Body of pancreas (tissue), 4 donors: ENCODE measurements at regions not wholly inside any gene's neighbourhood (a gene's known extent, or its start where the extent isn't known, plus 50 kb on each side); places are given as distances from the start of the nearest gene placed in this dataset.

Experiments
- ATAC-seq: fragments of 150-250 bp; one replicate; pipeline ENCODE4 v1.9.1; 2016
- DNase-seq, 4 donors: peaks; one replicate each; pipeline ENCODE4 v3.0.0-alpha.2; 2019
- H3K27ac ChIP-seq, 4 donors: fragments of 200-600 bp; sonication (generic); 1 replicate in 3 of 4; 2 replicates in 1 of 4; pipeline versions ENCODE4 v1.5.1 to v1.6.1; 2016 to 2019; ENCODE audit warnings: mild to moderate bottlenecking in 1 of 4, mixed read lengths in 1 of 4, moderate library complexity in 1 of 4
- H3K27me3 ChIP-seq, 2 donors: fragments of 200-600 bp; sonication (generic); one replicate each; pipeline ENCODE4 v1.6.0; 2016; ENCODE audit warnings: mild to moderate bottlenecking in 1 of 2
- H3K36me3 ChIP-seq, 2 donors: fragments of 200-600 bp; sonication (generic); replicated peaks in 1 of 2; 2 replicates each; pipeline ENCODE4 v1.5.1; 2016; ENCODE audit warnings: low read depth in 2 of 2; ENCODE audit not compliant: insufficient read depth in 1 of 2
- H3K4me1 ChIP-seq: fragments of 200-600 bp; sonication (generic); one replicate; pipeline ENCODE4 v1.6.0; 2016
- H3K4me3 ChIP-seq, 2 donors: fragments of 200-600 bp; sonication (generic); 1 replicate in 1 of 2; 2 replicates in 1 of 2; pipeline ENCODE4 v1.5.1; 2016 to 2019
- H3K9me3 ChIP-seq, 3 donors: fragments of 200-600 bp; sonication (generic); 1 replicate in 2 of 3; 2 replicates in 1 of 3; pipeline ENCODE4 v1.5.1; 2016
- CTCF ChIP-seq, 7 experiments: fragments of 450-650 bp in 4 of 7; fragments of 200-600 bp in 3 of 7; sonication (generic) in 3 of 7; IDR thresholded peaks; one replicate each; pipeline ENCODE4 v1.5.1; 2016 to 2019; ENCODE audit warnings: antibody characterized with exemption in 7 of 7
- POLR2A ChIP-seq, 3 donors: fragments of 450-650 bp; IDR thresholded peaks; one replicate each; pipeline ENCODE4 v1.6.1; 2016; ENCODE audit warnings: antibody characterized with exemption in 3 of 3, mild to moderate bottlenecking in 2 of 3
- WGBS, 2 donors: methylation state at CpG; one replicate each; pipeline ENCODE4 v1.1.5; 2017; 5-methylcytosine and 5-hydroxymethylcytosine counted together
- intact Hi-C: fragments of 100-400 bp; cut with DNase I; formaldehyde crosslinking; loops from one replicate; pipeline ENCODE4 v1.15.1; 2023

- H3K27ac ChIP-seq, result no peak overlapping the region
- ATAC-seq (no peak), DNase-seq (no peak)
- H3K27me3 ChIP-seq, result no peaks in the 10 kb centered on the region
- no peaks in the 10 kb centered on the region for H3K36me3 ChIP-seq
- H3K4me1 ChIP-seq, result no peaks in the 10 kb centered on the region
- TF ChIP-seq POLR2A (IDR thresholded peaks at IDR 0.05) (no peak), CTCF (IDR thresholded peaks at IDR 0.05) (no peak)
- WGBS, 2 donors, result 83 to 94% methylated on average over 7 of the region's 7 CpGs
- H3K9me3 ChIP-seq, result no peaks in the 10 kb centered on the region
- no peak overlapping the region for H3K4me3 ChIP-seq
- intact Hi-C loops, result no loop called here
These were observed 341.3 kb upstream of the CFAP20DC start for GRCh38 chr3:59391131-59391530.

GRCh38 chr3:59388555-59389270, 338.9 kb upstream of the CFAP20DC start:
- Histone ChIP-seq H3K9me3 (no peaks in the 10 kb centered on the region), H3K4me1 (no peaks in the 10 kb centered on the region), H3K36me3 (no peaks in the 10 kb centered on the region), H3K27ac (no peak overlapping the region), H3K4me3 (no peak overlapping the region), H3K27me3 (no peaks in the 10 kb centered on the region)
- intact Hi-C loops, result no loop called here
- TF ChIP-seq CTCF (IDR thresholded peaks at IDR 0.05) (no peak), POLR2A (IDR thresholded peaks at IDR 0.05) (no peak)
- ATAC-seq (no peak), DNase-seq (no peak)
- 87 to 97% methylated on average over 3 of the region's 3 CpGs for WGBS, 2 donors

GRCh38 chr3:59386165-59386564, 336.3 kb upstream of the CFAP20DC start:
- Histone ChIP-seq H3K9me3 (no peaks in the 10 kb centered on the region), H3K4me3 (no peak overlapping the region), H3K4me1 (no peaks in the 10 kb centered on the region), H3K36me3 (no peaks in the 10 kb centered on the region), H3K27ac (no peak overlapping the region), H3K27me3 (no peaks in the 10 kb centered on the region)
- intact Hi-C loops, result no loop called here
- no peak for DNase-seq
- 76 to 77% methylated on average over 5 of the region's 5 CpGs for WGBS, 2 donors
- no peak for ATAC-seq
- TF ChIP-seq POLR2A (IDR thresholded peaks at IDR 0.05) (no peak), CTCF (IDR thresholded peaks at IDR 0.05) (no peak)

GRCh38 chr3:59385547-59385946, 335.7 kb upstream of the CFAP20DC start:
- no peaks in the 10 kb centered on the region for H3K4me1 ChIP-seq
- H3K27ac ChIP-seq, result no peak overlapping the region
- H3K9me3 ChIP-seq, result no peaks in the 10 kb centered on the region
- ATAC-seq (no peak), DNase-seq (no peak)
- H3K4me3 ChIP-seq, result no peak overlapping the region
- H3K36me3 ChIP-seq, result no peaks in the 10 kb centered on the region
- H3K27me3 ChIP-seq, result no peaks in the 10 kb centered on the region
- TF ChIP-seq POLR2A (IDR thresholded peaks at IDR 0.05) (no peak), CTCF (IDR thresholded peaks at IDR 0.05) (no peak)
- 92 to 93% methylated on average over 7 of the region's 7 CpGs for WGBS, 2 donors
- intact Hi-C loops, result no loop called here

- no peak for ATAC-seq
- TF ChIP-seq CTCF (IDR thresholded peaks at IDR 0.05), result no peak
- no peak for TF ChIP-seq POLR2A (IDR thresholded peaks at IDR 0.05)
- intact Hi-C loops, result no loop called here
- no peak for DNase-seq
- Histone ChIP-seq H3K27me3 (no peaks in the 10 kb centered on the region), H3K4me3 (no peak overlapping the region), H3K9me3 (no peaks in the 10 kb centered on the region), H3K4me1 (no peaks in the 10 kb centered on the region), H3K27ac (no peak overlapping the region), H3K36me3 (no peaks in the 10 kb centered on the region)
- WGBS, 2 donors, result 84 to 87% methylated on average over 2 of the region's 2 CpGs
These were observed 331.5 kb upstream of the CFAP20DC start for GRCh38 chr3:59381282-59381681.
